ENCODE measurements at regions not wholly inside any gene's neighbourhood (a gene's known extent, or its start where the extent isn't known, plus 50 kb on each side); places are given as distances from the start of the nearest gene placed in this dataset.

GRCh38 chr4:160284516-160284915 is 1181.6 kb downstream of the RAPGEF2 start:
- no peak overlapping the region for H3K4me2 ChIP-seq (ENCODE audit: low read length)
- no peak overlapping the region for H3K9ac ChIP-seq (ENCODE audit: low read length)
- H3K27me3 ChIP-seq (ENCODE audit: insufficient read depth, low read length): no peaks in the 10 kb centered on the region
- H3K27ac ChIP-seq (ENCODE audit: low read depth, low read length): no peak overlapping the region
- DNase-seq (ENCODE audit: low read depth, low spot score): no peak
- H3K4me1 ChIP-seq (ENCODE audit: control insufficient read depth in 1 of 2, insufficient read depth in 2 of 2, low read length in 2 of 2): no peaks in the 10 kb centered on the region
- peaks cover 5% of the 10 kb centered on the region; the same call in 1 of the 2 replicates for H3K9me2 ChIP-seq (ENCODE audit: insufficient read depth)
- intact Hi-C loops (cut with micrococcal nuclease): no loop called here
- TF ChIP-seq RAD21 (IDR thresholded peaks at IDR 0.05; ENCODE audit: low read depth) (no peak), POLR2A (IDR thresholded peaks at IDR 0.05; ENCODE audit: borderline replicate concordance, extremely low read depth, insufficient read depth, insufficient read length) (no peak), EGR1 (IDR thresholded peaks at IDR 0.05; ENCODE audit: low read depth) (no peak), EZH2phosphoT487 (IDR thresholded peaks at IDR 0.05; ENCODE audit: borderline replicate concordance) (no peak), ZBTB33 (IDR thresholded peaks at IDR 0.05; ENCODE audit: extremely low read depth, insufficient replicate concordance, low read length) (no peak), ZNF274 (IDR thresholded peaks at IDR 0.05; ENCODE audit: low read depth, low read length) (no peak), SRF (IDR thresholded peaks at IDR 0.05; ENCODE audit: low read depth) (no peak), CEBPB (IDR thresholded peaks at IDR 0.05; ENCODE audit: low read depth) (no peak), MAX (IDR thresholded peaks at IDR 0.05) (no peak), TCF7L2 (IDR thresholded peaks at IDR 0.05; ENCODE audit: borderline replicate concordance, extremely low read depth, insufficient read depth, insufficient read length) (no peak), REST (IDR thresholded peaks at IDR 0.05; ENCODE audit: low read depth) (no peak), YY1 (IDR thresholded peaks at IDR 0.05; ENCODE audit: extremely low read depth, insufficient replicate concordance, low read depth, low read length) (no peak), CBX3 (IDR thresholded peaks at IDR 0.05; ENCODE audit: low read depth) (no peak), ELF1 (IDR thresholded peaks at IDR 0.05; ENCODE audit: borderline replicate concordance, low read depth) (no peak), POLR2AphosphoS5 (IDR thresholded peaks at IDR 0.05; ENCODE audit: low read depth, low read length) (no peak), ZFX (IDR thresholded peaks at IDR 0.05) (no peak), SP1 (IDR thresholded peaks at IDR 0.05; ENCODE audit: low read depth) (no peak), CTCF (IDR thresholded peaks at IDR 0.05 in 2 of 3, conservative IDR thresholded peaks at IDR 0.05 in 1 of 3; ENCODE audit: borderline replicate concordance in 1 of 3, insufficient read depth in 1 of 3, low read depth in 2 of 3, low read length in 2 of 3) (no peak), EZH2 (IDR thresholded peaks at IDR 0.05) (no peak)
- ChIA-PET POLR2A (no interaction called here), RAD21 (ENCODE audit: low non-redundant PET in 1 of 2, low total read pairs in 2 of 2, uncharacterized antibody in 2 of 2, unreplicated experiment in 2 of 2) (no interaction called here), CTCF (no interaction called here)
- no peaks in the 10 kb centered on the region for H4K20me1 ChIP-seq (ENCODE audit: insufficient read depth)
- no peak overlapping the region for H2AFZ ChIP-seq (ENCODE audit: low read depth, low read length, poor library complexity, severe bottlenecking)
- no peak for ATAC-seq
- no peaks in the 10 kb centered on the region for H3K79me2 ChIP-seq (ENCODE audit: insufficient read depth, low read length)
- H3K9me3 ChIP-seq (ENCODE audit: control insufficient read depth in 1 of 2, insufficient read depth in 1 of 2, low read depth in 1 of 2, low read length in 2 of 2): no peaks in the 10 kb centered on the region
- 0 out of 4 replicates have a peak, but pooled peaks cover 0 to 3% of the 10 kb centered on the region in 2 experiments for H3K36me3 ChIP-seq (ENCODE audit: control insufficient read depth in 1 of 2, insufficient read depth in 2 of 2, low read length in 2 of 2)
- BruUV-seq (replicated peaks): no TSS peak
- H3K4me3 ChIP-seq (replicated peaks in 1 of 2; ENCODE audit: low read depth in 1 of 2, low read length in 2 of 2): no peak overlapping the region

Measured in HCT116 (cell line).